Activated B cell treated with CpG ODN at 0.5 μM for 24 hours (primary cell): ENCODE measurements at regions not wholly inside any gene's neighbourhood (a gene's known extent, or its start where the extent isn't known, plus 50 kb on each side); places are given as distances from the start of the nearest gene placed in this dataset.

Experiments used
- ATAC-seq: fragments of 200-7000 bp; cut with Tn5 transposase; one replicate; pipeline ENCODE4 v1.10.0; 2021; ENCODE audit warnings: low read depth, mild to moderate bottlenecking, moderate library complexity
- CTCF ChIA-PET: fragments of 350-600 bp; sonication (Branson Sonifier 250); formaldehyde crosslinking; loops from one replicate; lab custom pipeline; 2021; ENCODE audit warnings: antibody characterized with exemption; lab: Charles Lee
- POLR2A ChIA-PET: fragments of 350-600 bp; sonication (Branson Sonifier 250); formaldehyde crosslinking; loops from one replicate; lab custom pipeline; 2021; ENCODE audit warnings: antibody characterized with exemption; lab: Charles Lee
- DNase-seq: peaks from one replicate; pipeline ENCODE4 v3.0.0; 2022
- H3K27ac Mint-ChIP-seq: one replicate; pipeline ENCODE4 v1.8.0; 2020; ENCODE audit warnings: mixed read lengths
- H3K27me3 Mint-ChIP-seq: one replicate; pipeline ENCODE4 v1.8.0; 2021; ENCODE audit warnings: mixed read lengths
- H3K36me3 Mint-ChIP-seq: one replicate; pipeline ENCODE4 v1.8.0; 2021; ENCODE audit warnings: low read depth, mixed read lengths
- H3K4me1 Mint-ChIP-seq: one replicate; pipeline ENCODE4 v1.8.0; 2021; ENCODE audit warnings: mixed read lengths
- H3K4me3 Mint-ChIP-seq: one replicate; pipeline ENCODE4 v1.8.0; 2020; ENCODE audit warnings: mild to moderate bottlenecking, mixed read lengths
- H3K9me3 Mint-ChIP-seq: one replicate; pipeline ENCODE4 v1.8.0; 2020; ENCODE audit warnings: mixed read lengths
- intact Hi-C: fragments of 100-400 bp; cut with micrococcal nuclease; formaldehyde crosslinking; loops from one replicate; pipeline ENCODE4 v1.15.1; 2024
- TF ChIP-seq, protein P1 (sequence below): fragments of 200-600 bp; IDR thresholded peaks from one replicate; pipeline ENCODE4 v1.8.0; 2022; ENCODE audit warnings: antibody characterized with exemption, mild to moderate bottlenecking

DNA sequence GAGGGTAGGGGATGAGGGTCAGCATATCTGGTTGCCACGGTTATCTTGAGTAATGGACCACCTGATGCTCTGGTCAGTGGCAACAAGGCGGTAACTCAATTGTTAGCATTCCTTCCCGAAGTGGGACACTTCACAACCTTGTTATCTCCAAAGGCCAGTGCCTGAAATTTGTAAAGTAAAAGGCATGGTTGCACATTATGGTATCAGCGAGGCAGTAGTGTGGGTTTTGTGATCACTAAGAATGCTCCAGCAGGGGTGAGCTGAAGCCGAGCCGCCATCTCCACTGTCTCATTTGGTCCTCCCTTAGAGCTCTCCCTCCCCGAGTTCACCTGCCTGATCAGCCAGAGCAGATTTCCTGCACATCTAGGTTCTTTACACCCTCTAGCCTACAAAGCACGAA, 50.5 kb upstream of the LGALSL start:
- CTCF ChIA-PET, result interaction anchor here (1.6 kb wide), 1 partner anchor 84 kb away, joined by 3 read pairs; no protein-coding TSS in a partner anchor
- Mint-ChIP-seq H3K4me1 (peaks cover 11% of the 10 kb centered on the region), H3K36me3 (no peaks in the 10 kb centered on the region), H3K9me3 (peaks cover 6% of the 10 kb centered on the region), H3K27me3 (peaks cover 3% of the 10 kb centered on the region), H3K4me3 (no peak overlapping the region), H3K27ac (no peak overlapping the region)
- TF ChIP-seq, protein P1, sequence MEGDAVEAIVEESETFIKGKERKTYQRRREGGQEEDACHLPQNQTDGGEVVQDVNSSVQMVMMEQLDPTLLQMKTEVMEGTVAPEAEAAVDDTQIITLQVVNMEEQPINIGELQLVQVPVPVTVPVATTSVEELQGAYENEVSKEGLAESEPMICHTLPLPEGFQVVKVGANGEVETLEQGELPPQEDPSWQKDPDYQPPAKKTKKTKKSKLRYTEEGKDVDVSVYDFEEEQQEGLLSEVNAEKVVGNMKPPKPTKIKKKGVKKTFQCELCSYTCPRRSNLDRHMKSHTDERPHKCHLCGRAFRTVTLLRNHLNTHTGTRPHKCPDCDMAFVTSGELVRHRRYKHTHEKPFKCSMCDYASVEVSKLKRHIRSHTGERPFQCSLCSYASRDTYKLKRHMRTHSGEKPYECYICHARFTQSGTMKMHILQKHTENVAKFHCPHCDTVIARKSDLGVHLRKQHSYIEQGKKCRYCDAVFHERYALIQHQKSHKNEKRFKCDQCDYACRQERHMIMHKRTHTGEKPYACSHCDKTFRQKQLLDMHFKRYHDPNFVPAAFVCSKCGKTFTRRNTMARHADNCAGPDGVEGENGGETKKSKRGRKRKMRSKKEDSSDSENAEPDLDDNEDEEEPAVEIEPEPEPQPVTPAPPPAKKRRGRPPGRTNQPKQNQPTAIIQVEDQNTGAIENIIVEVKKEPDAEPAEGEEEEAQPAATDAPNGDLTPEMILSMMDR, result no peak
- ATAC-seq (no peak), DNase-seq (no peak)
- intact Hi-C loops, result no loop called here
- POLR2A ChIA-PET, result no interaction called here

DNA sequence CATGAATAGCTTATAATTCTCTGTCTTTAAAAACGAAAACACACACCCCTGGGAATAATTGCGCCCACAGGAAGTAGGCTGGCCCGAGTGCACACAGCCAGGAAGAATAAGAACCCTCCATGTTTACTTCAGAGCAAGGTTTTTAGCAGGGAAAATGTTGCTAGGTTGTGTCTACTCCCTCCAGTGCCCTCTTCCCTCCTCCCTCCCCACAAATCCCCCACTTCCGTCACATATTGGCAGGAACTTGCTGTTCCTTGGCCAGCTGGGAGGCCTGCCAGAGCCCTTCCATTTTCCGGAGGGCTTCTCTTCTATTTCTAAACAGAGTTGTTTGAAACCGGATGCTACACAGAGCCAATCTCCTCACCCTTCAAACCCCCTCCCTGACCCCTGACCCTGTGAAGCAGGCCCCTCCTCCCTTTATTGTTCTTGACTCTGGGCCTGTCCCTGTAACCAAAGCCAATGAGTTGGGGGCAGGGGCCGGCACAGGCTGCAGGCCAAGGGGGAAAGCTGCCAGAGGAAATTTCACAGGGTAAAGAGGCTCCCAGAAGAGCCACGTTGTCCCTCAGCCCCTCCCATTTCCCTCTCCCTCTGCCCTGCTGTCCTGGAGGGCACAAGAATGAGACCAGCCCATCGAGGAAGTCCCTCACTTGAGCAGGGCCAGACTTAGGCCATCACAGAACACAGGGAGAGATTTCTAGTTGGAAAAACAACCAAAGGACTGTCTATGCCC, 49.8 kb upstream of the LGALSL start:
- ATAC-seq, result no peak
- peaks cover 8% of the 10 kb centered on the region for H3K9me3 Mint-ChIP-seq
- intact Hi-C loops, result no loop called here
- POLR2A ChIA-PET, result no interaction called here
- TF ChIP-seq, protein P1, result no peak
- CTCF ChIA-PET, result interaction anchor here (1.6 kb wide), 1 partner anchor 84 kb away, joined by 3 read pairs; no protein-coding TSS in a partner anchor
- H3K36me3 Mint-ChIP-seq, result no peaks in the 10 kb centered on the region
- no peak for DNase-seq
- no peak overlapping the region for H3K4me3 Mint-ChIP-seq
- peaks cover 3% of the 10 kb centered on the region for H3K27me3 Mint-ChIP-seq
- peaks cover 11% of the 10 kb centered on the region for H3K4me1 Mint-ChIP-seq
- no peak overlapping the region for H3K27ac Mint-ChIP-seq
